Gastroesophageal sphincter (tissue), 4 donors: ENCODE measurements at regions not wholly inside any gene's neighbourhood (a gene's known extent, or its start where the extent isn't known, plus 50 kb on each side); places are given as distances from the start of the nearest gene placed in this dataset.

ENCODE experiments used
- ATAC-seq: fragments of 150-250 bp; one replicate; pipeline ENCODE4 v1.9.1; 2016; ENCODE audit warnings: mild to moderate bottlenecking, moderate library complexity
- H3K27ac ChIP-seq, 4 donors: fragments of 200-600 bp; sonication (generic) in 3 of 4; 1 replicate in 3 of 4; 2 replicates in 1 of 4; pipeline ENCODE4 v1.5.1; 2016 to 2019
- H3K27me3 ChIP-seq: fragments of 200-600 bp; sonication (generic); one replicate; pipeline ENCODE4 v1.5.1; 2019
- H3K36me3 ChIP-seq, 2 donors: fragments of 200-600 bp; sonication (generic); one replicate each; pipeline ENCODE4 v1.5.1; 2019; ENCODE audit warnings: control low read depth in 1 of 2
- H3K4me1 ChIP-seq, 3 donors: fragments of 200-600 bp; sonication (generic); 1 replicate in 2 of 3; 2 replicates in 1 of 3; pipeline ENCODE4 v1.5.1; 2016 to 2019; ENCODE audit warnings: control low read depth in 2 of 3
- H3K4me3 ChIP-seq, 2 donors: fragments of 200-600 bp; sonication (generic); one replicate each; pipeline ENCODE4 v1.5.1; 2019; ENCODE audit warnings: mild to moderate bottlenecking in 1 of 2, moderate library complexity in 1 of 2
- H3K9me3 ChIP-seq, 3 donors: fragments of 200-600 bp; sonication (generic); one replicate each; pipeline ENCODE4 v1.5.1; 2017 to 2019; ENCODE audit warnings: control low read depth in 2 of 3
- CTCF ChIP-seq, 4 experiments: fragments of 200-600 bp in 2 of 4; fragments of 450-650 bp in 2 of 4; sonication (generic) in 1 of 4; IDR thresholded peaks; one replicate each; pipeline ENCODE4 v1.5.1; 2017 to 2019; ENCODE audit warnings: antibody characterized with exemption in 4 of 4, mild to moderate bottlenecking in 2 of 4, moderate library complexity in 2 of 4
- EP300 ChIP-seq: sonication (generic); formaldehyde crosslinking; IDR thresholded peaks from one replicate; pipeline ENCODE4 v1.6.1; 2017; ENCODE audit warnings: antibody characterized with exemption, mild to moderate bottlenecking
- POLR2A ChIP-seq, 2 donors: fragments of 450-650 bp; IDR thresholded peaks; one replicate each; pipeline ENCODE4 v1.6.1; 2017; ENCODE audit warnings: antibody characterized with exemption in 2 of 2, mild to moderate bottlenecking in 2 of 2, moderate library complexity in 1 of 2
- POLR2AphosphoS5 ChIP-seq: sonication (generic); formaldehyde crosslinking; IDR thresholded peaks from one replicate; pipeline ENCODE4 v1.6.1; 2017; ENCODE audit warnings: antibody characterized with exemption
- WGBS, 2 donors: methylation state at CpG; one replicate each; pipeline ENCODE4 v1.1.5; 2018; ENCODE audit warnings: low coverage in 1 of 2; 5-methylcytosine and 5-hydroxymethylcytosine counted together

DNA sequence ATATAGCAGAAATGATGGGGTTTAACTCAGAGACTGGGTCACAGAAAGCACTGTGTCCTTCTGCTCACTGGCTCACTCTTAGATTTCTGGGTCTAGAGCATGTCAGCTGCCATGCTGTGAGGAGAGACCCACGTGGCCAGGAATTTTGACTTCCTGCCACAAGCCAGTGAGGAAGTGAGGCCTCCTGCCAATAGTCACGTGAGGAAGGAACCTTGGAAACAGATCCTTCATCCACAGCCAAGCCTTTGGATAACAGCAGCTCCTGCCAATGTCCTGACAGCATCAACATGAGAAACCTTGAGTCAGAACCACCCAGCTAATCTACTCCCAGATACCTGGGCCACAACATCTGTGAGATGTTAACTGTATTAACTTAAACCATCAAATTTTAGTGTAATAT, 114.5 kb upstream of the PLPPR5 start:
- Histone ChIP-seq H3K4me1 (no peaks in the 10 kb centered on the region), H3K27ac (no peak overlapping the region), H3K36me3 (no peaks in the 10 kb centered on the region), H3K27me3 (no peaks in the 10 kb centered on the region), H3K4me3 (no peak overlapping the region), H3K9me3 (no peaks in the 10 kb centered on the region)
- no peak for TF ChIP-seq CTCF (IDR thresholded peaks at IDR 0.05)
- TF ChIP-seq POLR2AphosphoS5, result no peak
- TF ChIP-seq POLR2A (IDR thresholded peaks at IDR 0.05), result no peak
- WGBS, 2 donors, result 20% methylated on average over 1 of the region's 2 CpGs; no CpG with 5 or more reads in 1 of the 2 donors
- peak; percentile 19 for ATAC-seq

- WGBS, 2 donors, result 71 to 87% methylated on average over 4 of the region's 4 CpGs
- Histone ChIP-seq H3K4me1 (no peaks in the 10 kb centered on the region), H3K4me3 (no peak overlapping the region), H3K36me3 (no peaks in the 10 kb centered on the region), H3K9me3 (peaks cover 0 to 6% (median 0%) of the 10 kb centered on the region in 3 donors), H3K27me3 (no peaks in the 10 kb centered on the region), H3K27ac (no peak overlapping the region)
- ATAC-seq, result no peak
- no peak for TF ChIP-seq EP300
- TF ChIP-seq POLR2A (IDR thresholded peaks at IDR 0.05), result no peak
- TF ChIP-seq POLR2AphosphoS5, result no peak
- TF ChIP-seq CTCF (IDR thresholded peaks at IDR 0.05), result no peak
These were observed 117.4 kb upstream of the PLPPR5 start for GRCh38 chr1:99122039-99122438.

GRCh38 chr1:99123936-99124335, 119.3 kb upstream of the PLPPR5 start:
- no peak overlapping the region for H3K27ac ChIP-seq
- H3K4me1 ChIP-seq, result no peaks in the 10 kb centered on the region
- no peaks in the 10 kb centered on the region for H3K36me3 ChIP-seq
- no peaks in the 10 kb centered on the region for H3K27me3 ChIP-seq
- no peak overlapping the region for H3K4me3 ChIP-seq
- H3K9me3 ChIP-seq, result peaks cover 0 to 6% (median 0%) of the 10 kb centered on the region in 3 donors
- no peak for ATAC-seq
- TF ChIP-seq CTCF (IDR thresholded peaks at IDR 0.05) (no peak), POLR2A (IDR thresholded peaks at IDR 0.05) (no peak), POLR2AphosphoS5 (no peak), EP300 (no peak)

GRCh38 chr1:99131546-99131945, 126.9 kb upstream of the PLPPR5 start:
- Histone ChIP-seq H3K4me3 (no peak overlapping the region), H3K36me3 (no peaks in the 10 kb centered on the region), H3K27me3 (no peaks in the 10 kb centered on the region), H3K9me3 (peaks cover 0 to under 1% (median 0%) of the 10 kb centered on the region in 3 donors), H3K27ac (no peak overlapping the region), H3K4me1 (no peaks in the 10 kb centered on the region)
- ATAC-seq, result no peak
- TF ChIP-seq POLR2AphosphoS5 (no peak), EP300 (no peak)

GRCh38 chr1:99133756-99134500, 129.3 kb upstream of the PLPPR5 start:
- Histone ChIP-seq H3K27me3 (no peaks in the 10 kb centered on the region), H3K36me3 (no peaks in the 10 kb centered on the region), H3K4me3 (no peak overlapping the region), H3K4me1 (no peaks in the 10 kb centered on the region), H3K27ac (no peak overlapping the region), H3K9me3 (no peaks in the 10 kb centered on the region)
- WGBS, 2 donors, result 0 to 49% methylated on average over 3 of the region's 3 CpGs
- TF ChIP-seq EP300 (no peak), POLR2AphosphoS5 (no peak), CTCF (IDR thresholded peaks at IDR 0.05) (no peak), POLR2A (IDR thresholded peaks at IDR 0.05) (no peak)
- ATAC-seq, result no peak
